ENCODE measurements at regions not wholly inside any gene's neighbourhood (a gene's known extent, or its start where the extent isn't known, plus 50 kb on each side); places are given as distances from the start of the nearest gene placed in this dataset.

DNA sequence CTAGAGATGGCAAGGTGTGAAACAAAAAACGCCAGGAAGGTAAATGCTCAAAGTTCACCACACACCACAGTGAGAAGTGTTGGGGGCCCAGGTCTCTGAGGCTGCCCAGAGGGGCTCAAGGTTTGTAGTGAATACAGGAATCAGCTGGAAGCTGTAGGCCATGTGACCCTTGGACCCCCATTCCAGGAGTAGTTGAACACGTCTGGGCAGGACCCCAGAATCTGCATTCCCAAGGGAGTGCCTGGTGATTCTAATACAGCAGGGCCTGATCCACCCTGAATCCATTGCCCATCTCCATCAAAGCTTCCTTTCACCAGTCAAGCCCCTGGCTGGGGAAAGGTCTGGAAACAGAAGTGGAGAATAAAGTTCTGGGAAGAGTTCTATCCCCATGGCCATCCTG, 70.8 kb upstream of the B3GAT1 start:
- Histone ChIP-seq H3K4me3 (ENCODE audit: low read depth, low read length, poor library complexity, severe bottlenecking) (no peak overlapping the region), H3K9me3 (ENCODE audit: low read length) (no peaks in the 10 kb centered on the region), H2AFZ (ENCODE audit: low read length) (no peak overlapping the region), H3K4me1 (ENCODE audit: insufficient read depth, low read length, severe bottlenecking) (no peaks in the 10 kb centered on the region), H3K9me2 (ENCODE audit: low read depth, low read length) (no peaks in the 10 kb centered on the region), H3K4me2 (ENCODE audit: low read length) (no peak overlapping the region), H3K36me3 (ENCODE audit: insufficient read depth, low read length) (no peaks in the 10 kb centered on the region), H3K27ac (ENCODE audit: low read depth, low read length, poor library complexity, severe bottlenecking) (no peak overlapping the region), H3F3A (ENCODE audit: insufficient read depth, low read length) (no peaks in the 10 kb centered on the region), H4K20me1 (ENCODE audit: insufficient read depth, low read length) (no peaks in the 10 kb centered on the region), H3K79me2 (ENCODE audit: insufficient read depth, low read length) (no peaks in the 10 kb centered on the region), H3K27me3 (ENCODE audit: insufficient read depth, low read length) (no peaks in the 10 kb centered on the region), H3K9ac (ENCODE audit: low read length) (no peak overlapping the region)
- TF ChIP-seq, protein P1, sequence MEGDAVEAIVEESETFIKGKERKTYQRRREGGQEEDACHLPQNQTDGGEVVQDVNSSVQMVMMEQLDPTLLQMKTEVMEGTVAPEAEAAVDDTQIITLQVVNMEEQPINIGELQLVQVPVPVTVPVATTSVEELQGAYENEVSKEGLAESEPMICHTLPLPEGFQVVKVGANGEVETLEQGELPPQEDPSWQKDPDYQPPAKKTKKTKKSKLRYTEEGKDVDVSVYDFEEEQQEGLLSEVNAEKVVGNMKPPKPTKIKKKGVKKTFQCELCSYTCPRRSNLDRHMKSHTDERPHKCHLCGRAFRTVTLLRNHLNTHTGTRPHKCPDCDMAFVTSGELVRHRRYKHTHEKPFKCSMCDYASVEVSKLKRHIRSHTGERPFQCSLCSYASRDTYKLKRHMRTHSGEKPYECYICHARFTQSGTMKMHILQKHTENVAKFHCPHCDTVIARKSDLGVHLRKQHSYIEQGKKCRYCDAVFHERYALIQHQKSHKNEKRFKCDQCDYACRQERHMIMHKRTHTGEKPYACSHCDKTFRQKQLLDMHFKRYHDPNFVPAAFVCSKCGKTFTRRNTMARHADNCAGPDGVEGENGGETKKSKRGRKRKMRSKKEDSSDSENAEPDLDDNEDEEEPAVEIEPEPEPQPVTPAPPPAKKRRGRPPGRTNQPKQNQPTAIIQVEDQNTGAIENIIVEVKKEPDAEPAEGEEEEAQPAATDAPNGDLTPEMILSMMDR (IDR thresholded peaks at IDR 0.05; ENCODE audit: low read length): no peak
- no peak for TF ChIP-seq EZH2 (IDR thresholded peaks at IDR 0.05; ENCODE audit: borderline replicate concordance, low read length)

DNA sequence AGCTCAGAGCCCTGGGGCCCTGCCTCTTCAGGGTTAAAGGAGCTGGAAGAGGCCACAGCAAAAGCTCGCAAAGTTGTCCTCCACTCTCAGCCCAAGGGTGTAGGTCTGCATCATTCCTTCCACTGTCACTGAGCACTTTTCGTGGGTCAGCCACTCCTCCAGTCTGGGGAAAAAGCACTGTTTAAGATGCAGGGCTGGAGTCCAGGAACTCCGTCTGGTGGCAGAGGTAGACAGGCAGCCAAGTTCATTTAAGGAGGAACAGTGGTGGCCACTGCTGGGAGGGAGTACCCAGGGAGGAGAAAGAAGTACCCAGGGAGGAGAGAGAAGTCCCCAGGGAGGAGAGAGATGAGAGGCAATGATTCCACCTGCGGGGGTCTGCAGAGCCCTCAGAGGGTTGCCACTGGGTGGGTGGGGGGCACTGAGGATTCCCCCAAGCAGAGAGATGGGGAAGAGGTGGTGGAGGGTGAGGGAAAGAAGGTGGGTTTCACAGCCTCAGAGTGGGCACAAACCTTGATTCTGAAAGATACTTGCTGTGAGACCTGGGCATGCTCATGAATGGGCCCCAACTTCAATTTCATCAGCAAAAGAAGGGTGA, 70.0 kb upstream of the B3GAT1 start:
- Histone ChIP-seq H3K4me1 (ENCODE audit: insufficient read depth, low read length, severe bottlenecking) (no peaks in the 10 kb centered on the region), H3K9ac (ENCODE audit: low read length) (no peak overlapping the region), H3K4me3 (ENCODE audit: low read depth, low read length, poor library complexity, severe bottlenecking) (no peak overlapping the region), H3K79me2 (ENCODE audit: insufficient read depth, low read length) (no peaks in the 10 kb centered on the region), H3K27ac (ENCODE audit: low read depth, low read length, poor library complexity, severe bottlenecking) (no peak overlapping the region), H4K20me1 (ENCODE audit: insufficient read depth, low read length) (no peaks in the 10 kb centered on the region), H3F3A (ENCODE audit: insufficient read depth, low read length) (no peaks in the 10 kb centered on the region), H3K9me3 (ENCODE audit: low read length) (no peaks in the 10 kb centered on the region), H3K36me3 (ENCODE audit: insufficient read depth, low read length) (no peaks in the 10 kb centered on the region), H3K4me2 (ENCODE audit: low read length) (no peak overlapping the region), H2AFZ (ENCODE audit: low read length) (no peak overlapping the region), H3K27me3 (ENCODE audit: insufficient read depth, low read length) (no peaks in the 10 kb centered on the region), H3K9me2 (ENCODE audit: low read depth, low read length) (no peaks in the 10 kb centered on the region)
- TF ChIP-seq EZH2 (IDR thresholded peaks at IDR 0.05; ENCODE audit: borderline replicate concordance, low read length): no peak

DNA sequence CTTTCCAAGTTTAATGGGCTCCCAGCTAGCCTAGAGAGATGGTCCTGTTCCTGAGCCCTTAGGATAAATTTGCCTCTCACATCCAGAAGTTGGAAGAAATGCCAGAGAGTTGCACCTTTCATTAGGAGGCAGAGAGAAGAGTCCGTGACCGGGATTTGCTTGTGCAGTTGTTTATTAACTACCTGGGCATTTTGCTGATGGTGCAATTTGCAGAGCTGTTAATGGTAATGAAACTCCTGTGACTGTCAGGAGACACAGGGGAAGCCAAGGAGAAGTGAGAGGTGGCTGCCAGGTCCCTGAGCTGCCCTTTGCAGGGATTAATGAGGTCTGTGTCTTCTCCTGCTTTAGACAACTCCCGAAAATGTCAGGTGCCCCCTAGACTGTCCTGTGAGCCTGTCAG, 69.1 kb upstream of the B3GAT1 start:
- TF ChIP-seq, protein P1 (IDR thresholded peaks at IDR 0.05; ENCODE audit: low read length): no peak
- TF ChIP-seq EZH2 (IDR thresholded peaks at IDR 0.05; ENCODE audit: borderline replicate concordance, low read length): no peak
- Histone ChIP-seq H3K4me3 (ENCODE audit: low read depth, low read length, poor library complexity, severe bottlenecking) (no peak overlapping the region), H3K79me2 (ENCODE audit: insufficient read depth, low read length) (no peaks in the 10 kb centered on the region), H2AFZ (ENCODE audit: low read length) (no peak overlapping the region), H3K9ac (ENCODE audit: low read length) (no peak overlapping the region), H3K27ac (ENCODE audit: low read depth, low read length, poor library complexity, severe bottlenecking) (no peak overlapping the region), H3K4me1 (ENCODE audit: insufficient read depth, low read length, severe bottlenecking) (no peaks in the 10 kb centered on the region), H3K36me3 (ENCODE audit: insufficient read depth, low read length) (no peaks in the 10 kb centered on the region), H4K20me1 (ENCODE audit: insufficient read depth, low read length) (no peaks in the 10 kb centered on the region), H3K4me2 (ENCODE audit: low read length) (no peak overlapping the region), H3K9me3 (ENCODE audit: low read length) (no peaks in the 10 kb centered on the region), H3K27me3 (ENCODE audit: insufficient read depth, low read length) (no peaks in the 10 kb centered on the region), H3K9me2 (ENCODE audit: low read depth, low read length) (no peaks in the 10 kb centered on the region), H3F3A (ENCODE audit: insufficient read depth, low read length) (no peaks in the 10 kb centered on the region)

DNA sequence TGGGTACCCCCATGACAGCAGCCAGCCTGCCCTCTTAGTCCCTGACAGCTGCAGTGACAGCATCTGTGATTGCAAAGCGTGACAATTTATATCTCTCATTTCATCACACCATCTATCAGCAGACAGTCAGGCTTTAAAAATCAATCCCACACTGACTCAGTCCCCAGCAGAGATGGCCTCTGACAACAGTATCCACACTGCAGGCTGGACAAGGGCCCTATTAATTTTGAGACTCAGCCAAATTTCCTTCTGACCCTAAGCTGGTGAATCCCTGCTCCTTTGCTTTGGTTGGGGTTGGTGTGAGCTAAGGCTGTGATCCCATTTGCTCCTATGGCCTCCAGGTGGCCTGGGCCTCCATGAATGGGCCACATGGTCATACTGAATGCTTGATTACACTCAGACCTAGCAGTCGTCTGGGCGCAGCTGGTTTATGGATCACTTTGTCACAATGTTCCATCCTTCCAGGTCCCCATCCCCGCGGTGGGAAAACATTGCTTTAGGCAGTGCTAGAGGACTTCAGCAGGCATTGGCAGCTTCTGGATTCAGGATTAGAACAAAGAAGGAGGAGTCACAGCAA, 68.2 kb upstream of the B3GAT1 start:
- Histone ChIP-seq H3K9me2 (ENCODE audit: low read depth, low read length) (no peaks in the 10 kb centered on the region), H3K36me3 (ENCODE audit: insufficient read depth, low read length) (no peaks in the 10 kb centered on the region), H3K9me3 (ENCODE audit: low read length) (no peaks in the 10 kb centered on the region), H3K4me3 (ENCODE audit: low read depth, low read length, poor library complexity, severe bottlenecking) (no peak overlapping the region), H3K27ac (ENCODE audit: low read depth, low read length, poor library complexity, severe bottlenecking) (no peak overlapping the region), H3K4me2 (ENCODE audit: low read length) (no peak overlapping the region), H3K4me1 (ENCODE audit: insufficient read depth, low read length, severe bottlenecking) (no peaks in the 10 kb centered on the region), H2AFZ (ENCODE audit: low read length) (no peak overlapping the region), H4K20me1 (ENCODE audit: insufficient read depth, low read length) (no peaks in the 10 kb centered on the region), H3K9ac (ENCODE audit: low read length) (no peak overlapping the region), H3K79me2 (ENCODE audit: insufficient read depth, low read length) (no peaks in the 10 kb centered on the region), H3F3A (ENCODE audit: insufficient read depth, low read length) (no peaks in the 10 kb centered on the region), H3K27me3 (ENCODE audit: insufficient read depth, low read length) (no peaks in the 10 kb centered on the region)
- no peak for TF ChIP-seq EZH2 (IDR thresholded peaks at IDR 0.05; ENCODE audit: borderline replicate concordance, low read length)
- TF ChIP-seq, protein P1 (IDR thresholded peaks at IDR 0.05; ENCODE audit: low read length): no peak

All from OCI-LY1 (cell line).